MM.1S (cell line): ENCODE measurements at regions not wholly inside any gene's neighbourhood (a gene's known extent, or its start where the extent isn't known, plus 50 kb on each side); places are given as distances from the start of the nearest gene placed in this dataset.

Experiments used
- CTCF ChIP-seq: fragments of 300-600 bp; sonication (generic); IDR thresholded peaks from 2 replicates; pipeline ENCODE4 v1.5.1; 2016; ENCODE audit warnings: antibody characterized with exemption, low read length, mixed read lengths
- EZH2 ChIP-seq: fragments of 300-600 bp; sonication (generic); optimal IDR thresholded peaks from 2 replicates; pipeline ENCODE3; 2017; ENCODE audit warnings: low read depth, mild to moderate bottlenecking, antibody characterized with exemption, low read length, mixed read lengths
- EZH2phosphoT487 ChIP-seq: fragments of 300-600 bp; sonication (generic); IDR thresholded peaks from 2 replicates; pipeline ENCODE4 v1.6.1; 2018; ENCODE audit warnings: antibody characterized with exemption, low read length

- TF ChIP-seq CTCF (no peak), EZH2 (no peak), EZH2phosphoT487 (no peak)
Measured at GRCh38 chr7:45514944-45515343, 59.2 kb upstream of the ADCY1 start.
